ENCODE measurements at regions not wholly inside any gene's neighbourhood (a gene's known extent, or its start where the extent isn't known, plus 50 kb on each side); places are given as distances from the start of the nearest gene placed in this dataset.

GRCh38 chr7:98755138-98755898 lies 114.5 kb downstream of the TMEM130 start:
- TF ChIP-seq POLR2A (IDR thresholded peaks at IDR 0.05; ENCODE audit: low read depth, low read length) (no peak), POLR2AphosphoS5 (IDR thresholded peaks at IDR 0.05; ENCODE audit: low read depth, low read length) (no peak), TAF1 (IDR thresholded peaks at IDR 0.05; ENCODE audit: borderline replicate concordance, low read depth, low read length) (no peak)
